GM23338 (cell line): ENCODE measurements at regions not wholly inside any gene's neighbourhood (a gene's known extent, or its start where the extent isn't known, plus 50 kb on each side); places are given as distances from the start of the nearest gene placed in this dataset.

Source experiments
- CREB1 ChIP-seq: fragments of 250-450 bp; sonication (Bioruptor Pico); IDR thresholded peaks from 2 replicates; pipeline ENCODE4 v1.5.0; 2020; ENCODE audit warnings: low read depth, mild to moderate bottlenecking, moderate library complexity
- EZH2 ChIP-seq: fragments of 200-600 bp; sonication (generic); IDR thresholded peaks from one replicate; pipeline ENCODE4 v1.8.0; 2017; ENCODE audit warnings: antibody characterized with exemption, mild to moderate bottlenecking, low read depth; ENCODE audit not compliant: unreplicated experiment
- EZH2phosphoT487 ChIP-seq: fragments of 200-600 bp; sonication (generic); IDR thresholded peaks from one replicate; pipeline ENCODE4 v1.8.1; 2018; ENCODE audit warnings: antibody characterized with exemption; ENCODE audit not compliant: unreplicated experiment
- POLR2AphosphoS5 ChIP-seq: IDR thresholded peaks from 2 replicates; pipeline ENCODE4 v1.6.1; 2016; ENCODE audit warnings: antibody characterized with exemption, low read depth
- STAT1 ChIP-seq: IDR thresholded peaks from one replicate; pipeline ENCODE4 v1.6.1; 2016; ENCODE audit warnings: antibody characterized with exemption; ENCODE audit not compliant: unreplicated experiment
- ZNF114 ChIP-seq: fragments of 250-450 bp; sonication (Bioruptor Pico); IDR thresholded peaks from 2 replicates; pipeline ENCODE4 v1.5.0; 2020; ENCODE audit warnings: mild to moderate bottlenecking, moderate library complexity
- ZNF462 ChIP-seq: fragments of 250-450 bp; sonication (Bioruptor Pico); IDR thresholded peaks from 2 replicates; pipeline ENCODE4 v1.5.0; 2020; ENCODE audit warnings: mild to moderate bottlenecking, moderate library complexity
- TF ChIP-seq, protein P1 (sequence below), 2 experiments: fragments of 200-600 bp in 1 of 2; sonication (generic) in 1 of 2; conservative IDR thresholded peaks; 2 replicates each; pipeline versions ENCODE4 v1.5.1 to v1.6.1; 2016 to 2017; ENCODE audit warnings: antibody characterized with exemption in 2 of 2, low read depth in 2 of 2, mild to moderate bottlenecking in 2 of 2, moderate library complexity in 1 of 2
- TF ChIP-seq, protein P2 (sequence below): IDR thresholded peaks from 2 replicates; pipeline ENCODE4 v1.6.1; 2016; ENCODE audit warnings: antibody characterized with exemption

- TF ChIP-seq, protein P1, sequence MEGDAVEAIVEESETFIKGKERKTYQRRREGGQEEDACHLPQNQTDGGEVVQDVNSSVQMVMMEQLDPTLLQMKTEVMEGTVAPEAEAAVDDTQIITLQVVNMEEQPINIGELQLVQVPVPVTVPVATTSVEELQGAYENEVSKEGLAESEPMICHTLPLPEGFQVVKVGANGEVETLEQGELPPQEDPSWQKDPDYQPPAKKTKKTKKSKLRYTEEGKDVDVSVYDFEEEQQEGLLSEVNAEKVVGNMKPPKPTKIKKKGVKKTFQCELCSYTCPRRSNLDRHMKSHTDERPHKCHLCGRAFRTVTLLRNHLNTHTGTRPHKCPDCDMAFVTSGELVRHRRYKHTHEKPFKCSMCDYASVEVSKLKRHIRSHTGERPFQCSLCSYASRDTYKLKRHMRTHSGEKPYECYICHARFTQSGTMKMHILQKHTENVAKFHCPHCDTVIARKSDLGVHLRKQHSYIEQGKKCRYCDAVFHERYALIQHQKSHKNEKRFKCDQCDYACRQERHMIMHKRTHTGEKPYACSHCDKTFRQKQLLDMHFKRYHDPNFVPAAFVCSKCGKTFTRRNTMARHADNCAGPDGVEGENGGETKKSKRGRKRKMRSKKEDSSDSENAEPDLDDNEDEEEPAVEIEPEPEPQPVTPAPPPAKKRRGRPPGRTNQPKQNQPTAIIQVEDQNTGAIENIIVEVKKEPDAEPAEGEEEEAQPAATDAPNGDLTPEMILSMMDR (conservative IDR thresholded peaks at IDR 0.05; ENCODE audit: low read depth in 2 of 2) = no peak
- TF ChIP-seq, protein P2, sequence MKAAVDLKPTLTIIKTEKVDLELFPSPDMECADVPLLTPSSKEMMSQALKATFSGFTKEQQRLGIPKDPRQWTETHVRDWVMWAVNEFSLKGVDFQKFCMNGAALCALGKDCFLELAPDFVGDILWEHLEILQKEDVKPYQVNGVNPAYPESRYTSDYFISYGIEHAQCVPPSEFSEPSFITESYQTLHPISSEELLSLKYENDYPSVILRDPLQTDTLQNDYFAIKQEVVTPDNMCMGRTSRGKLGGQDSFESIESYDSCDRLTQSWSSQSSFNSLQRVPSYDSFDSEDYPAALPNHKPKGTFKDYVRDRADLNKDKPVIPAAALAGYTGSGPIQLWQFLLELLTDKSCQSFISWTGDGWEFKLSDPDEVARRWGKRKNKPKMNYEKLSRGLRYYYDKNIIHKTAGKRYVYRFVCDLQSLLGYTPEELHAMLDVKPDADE = no peak
- TF ChIP-seq EZH2 (no peak), EZH2phosphoT487 (no peak), CREB1 (no peak), POLR2AphosphoS5 (no peak), ZNF462 (CRISPR knock-in tag) (no peak), ZNF114 (no peak), STAT1 (no peak)
These were observed 250.3 kb upstream of the IGF1R start for GRCh38 chr15:98398056-98398455.
